Hepatocyte (in vitro differentiated cells): ENCODE measurements at regions not wholly inside any gene's neighbourhood (a gene's known extent, or its start where the extent isn't known, plus 50 kb on each side); places are given as distances from the start of the nearest gene placed in this dataset.

ENCODE experiments used
- EZH2 ChIP-seq: fragments of 200-600 bp; sonication (generic); IDR thresholded peaks from 2 replicates; pipeline ENCODE4 v1.6.1; 2016; ENCODE audit warnings: antibody characterized with exemption, mild to moderate bottlenecking, borderline replicate concordance
- EZH2phosphoT487 ChIP-seq: fragments of 200-600 bp; sonication (generic); IDR thresholded peaks from one replicate; pipeline ENCODE4 v1.6.1; 2018; ENCODE audit warnings: antibody characterized with exemption, mild to moderate bottlenecking, low read depth, moderate library complexity; ENCODE audit not compliant: unreplicated experiment, severe bottlenecking
- TF ChIP-seq, protein P1 (sequence below): fragments of 200-600 bp; sonication (generic); IDR thresholded peaks from 2 replicates; pipeline ENCODE4 v1.5.1; 2016; ENCODE audit warnings: antibody characterized with exemption, mild to moderate bottlenecking; ENCODE audit not compliant: poor library complexity

DNA sequence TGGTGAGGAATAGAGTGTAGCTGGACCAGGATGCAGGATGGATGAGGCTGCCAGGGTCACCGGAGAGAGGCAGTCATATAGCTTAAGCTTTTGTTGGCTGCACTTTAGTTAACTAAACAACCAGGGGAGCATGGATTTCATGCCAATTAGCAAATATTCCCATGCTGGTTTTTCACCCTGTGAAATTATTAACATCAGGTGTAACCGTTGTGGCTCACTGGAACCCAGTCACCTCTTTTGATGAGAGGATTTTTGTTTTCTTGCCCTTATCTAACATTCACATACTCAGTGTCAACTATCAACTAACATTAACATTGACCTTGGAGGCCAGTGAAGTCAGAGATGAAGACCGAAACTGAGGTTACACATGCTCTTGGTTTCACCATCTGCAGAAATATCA, 97.2 kb upstream of the BASP1 start:
- TF ChIP-seq, protein P1, sequence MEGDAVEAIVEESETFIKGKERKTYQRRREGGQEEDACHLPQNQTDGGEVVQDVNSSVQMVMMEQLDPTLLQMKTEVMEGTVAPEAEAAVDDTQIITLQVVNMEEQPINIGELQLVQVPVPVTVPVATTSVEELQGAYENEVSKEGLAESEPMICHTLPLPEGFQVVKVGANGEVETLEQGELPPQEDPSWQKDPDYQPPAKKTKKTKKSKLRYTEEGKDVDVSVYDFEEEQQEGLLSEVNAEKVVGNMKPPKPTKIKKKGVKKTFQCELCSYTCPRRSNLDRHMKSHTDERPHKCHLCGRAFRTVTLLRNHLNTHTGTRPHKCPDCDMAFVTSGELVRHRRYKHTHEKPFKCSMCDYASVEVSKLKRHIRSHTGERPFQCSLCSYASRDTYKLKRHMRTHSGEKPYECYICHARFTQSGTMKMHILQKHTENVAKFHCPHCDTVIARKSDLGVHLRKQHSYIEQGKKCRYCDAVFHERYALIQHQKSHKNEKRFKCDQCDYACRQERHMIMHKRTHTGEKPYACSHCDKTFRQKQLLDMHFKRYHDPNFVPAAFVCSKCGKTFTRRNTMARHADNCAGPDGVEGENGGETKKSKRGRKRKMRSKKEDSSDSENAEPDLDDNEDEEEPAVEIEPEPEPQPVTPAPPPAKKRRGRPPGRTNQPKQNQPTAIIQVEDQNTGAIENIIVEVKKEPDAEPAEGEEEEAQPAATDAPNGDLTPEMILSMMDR: no peak
- TF ChIP-seq EZH2: no peak
- TF ChIP-seq EZH2phosphoT487: no peak
